ENCODE measurements at regions not wholly inside any gene's neighbourhood (a gene's known extent, or its start where the extent isn't known, plus 50 kb on each side); places are given as distances from the start of the nearest gene placed in this dataset.

DNA sequence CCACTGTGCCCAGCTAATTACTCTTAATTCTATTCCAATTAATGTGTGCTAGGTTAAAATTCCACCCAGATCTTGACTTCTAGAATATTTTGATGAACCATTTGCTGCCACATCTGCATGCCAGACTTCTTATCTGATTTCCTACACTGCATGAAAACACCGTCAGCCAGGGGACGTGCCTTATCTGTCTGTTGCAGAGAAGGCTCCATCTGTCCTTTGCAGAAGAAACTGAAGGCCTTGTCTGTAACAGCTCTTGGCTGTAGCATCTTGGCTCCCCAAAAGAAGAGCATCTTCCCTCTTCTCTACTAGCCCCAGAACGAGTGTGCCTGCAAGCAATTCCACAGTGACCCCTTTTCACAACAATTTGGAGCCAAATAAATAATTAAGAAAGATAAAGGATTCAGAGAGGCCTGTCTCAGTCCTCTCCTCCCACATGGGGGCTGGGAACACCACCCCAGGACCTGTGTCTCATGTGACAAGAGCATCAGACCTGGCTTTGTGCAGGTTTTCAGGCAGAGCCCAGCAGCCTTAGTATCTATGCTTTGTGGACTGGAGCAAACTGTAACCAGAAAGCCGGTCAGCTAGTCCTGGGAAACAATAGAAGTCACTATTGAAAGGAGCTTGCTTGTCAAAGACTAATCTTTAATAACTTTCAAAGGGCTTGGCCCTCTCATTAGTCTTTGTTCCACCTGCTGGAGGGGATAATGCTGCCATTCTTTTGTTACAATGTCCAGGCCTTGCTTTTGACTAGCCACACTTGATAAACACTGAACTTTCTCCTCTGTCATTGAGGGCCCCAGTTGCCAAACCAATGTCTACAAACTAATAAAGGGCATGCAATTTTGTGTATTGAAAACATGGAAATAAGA is 84.0 kb upstream of the NEUROD1 start:
- intact Hi-C loops (cut with micrococcal nuclease) (loop anchor here (5.0 kb wide), 1 partner anchor 138 kb away; no protein-coding TSS in a partner anchor), in situ Hi-C loops (cut with MboI) (no loop called here)
- peaks cover 0 to 12% of the 10 kb centered on the region in 2 experiments; a peak in 4 of 5 replicates for H3K4me1 ChIP-seq (replicated peaks in 1 of 2; ENCODE audit: control insufficient read depth in 2 of 2, insufficient read depth in 2 of 2, low read length in 2 of 2)
- H3K4me2 ChIP-seq (ENCODE audit: insufficient read depth, low read length) = no peak overlapping the region; the same call in 1 of the 2 replicates
- H3K9ac ChIP-seq (ENCODE audit: insufficient read depth in 1 of 2, low read depth in 2 of 2, low read length in 2 of 2) = no peak overlapping the region
- H3K27me3 ChIP-seq (ENCODE audit: control insufficient read depth in 2 of 2, insufficient read depth in 2 of 2, low read length in 2 of 2) = no peaks in the 10 kb centered on the region
- peak; percentile 78 for FAIRE-seq
- H3K79me2 ChIP-seq (ENCODE audit: control insufficient read depth, insufficient read depth, low read length) = no peaks in the 10 kb centered on the region
- BruUV-seq (replicated peaks) = no TSS peak
- no peak overlapping the region for H3K4me3 ChIP-seq
- ChIA-PET CTCF (ENCODE audit: low intra/inter-chr PET ratio) (no interaction called here), POLR2A (interaction anchor here (1.0 to 1.1 kb wide), 2 partner anchors 11 to 15 kb away, joined by 3 read pairs; no protein-coding TSS in a partner anchor)
- H3K27ac ChIP-seq (ENCODE audit: extremely low read depth, low read depth, low read length) = no peak overlapping the region
- H3K9me1 ChIP-seq (ENCODE audit: control insufficient read depth, insufficient read depth, low read length) = no peaks in the 10 kb centered on the region
- 3% methylated on average over 4 of the region's 4 CpGs for WGBS (ENCODE audit: insufficient coverage, low coverage, missing lambda C conversion rate)
- DNase-seq (ENCODE audit: extremely low read depth in 1 of 4, low spot score in 3 of 4) = peak; percentile 36 to 78 (median 59)
- peak; percentile 97 for ATAC-seq
- H3K36me3 ChIP-seq (ENCODE audit: control insufficient read depth, insufficient read depth, low read length) = no peaks in the 10 kb centered on the region
- no peak overlapping the region for H2AFZ ChIP-seq (ENCODE audit: low read depth, low read length)
- H4K20me1 ChIP-seq (replicated peaks; ENCODE audit: control insufficient read depth, insufficient read depth, low read length) = no peaks in the 10 kb centered on the region
- H3K9me3 ChIP-seq (replicated peaks; ENCODE audit: control insufficient read depth, insufficient read depth, low read depth, low read length) = no peaks in the 10 kb centered on the region
- TF ChIP-seq SMARCE1 (IDR thresholded peaks at IDR 0.05) (0 out of 2 replicates have a peak, but pooled peaks have one; percentile 58), CTBP1 (IDR thresholded peaks at IDR 0.05; ENCODE audit: borderline replicate concordance) (peak; percentile 74), ZNF57 (CRISPR knock-in tag; IDR thresholded peaks at IDR 0.05) (no peak), SAP30 (IDR thresholded peaks at IDR 0.05; ENCODE audit: borderline replicate concordance, insufficient read depth, low read depth, low read length, poor library complexity, severe bottlenecking) (no peak), EP300 (IDR thresholded peaks at IDR 0.05; ENCODE audit: low read length) (peak; percentile 59; the same call in 1 of the 2 replicates), SIN3B (IDR thresholded peaks at IDR 0.05; ENCODE audit: low read depth) (peak; percentile 15; the same call in 1 of the 2 replicates), KDM1A (IDR thresholded peaks at IDR 0.05) (peak in 1 of 2 experiments; percentile 50; a peak in 1 of 4 replicates), TCF3 (CRISPR knock-in tag; IDR thresholded peaks at IDR 0.05) (peak; percentile 72), CXXC5 (CRISPR knock-in tag; IDR thresholded peaks at IDR 0.05) (peak; percentile 95), HDAC3 (IDR thresholded peaks at IDR 0.05; ENCODE audit: borderline replicate concordance, partially characterized antibody) (peak; percentile 22), ARID1B (IDR thresholded peaks at IDR 0.05) (peak; percentile 90), GATAD2B (IDR thresholded peaks at IDR 0.05; ENCODE audit: borderline replicate concordance) (peak; percentile 22; the same call in 1 of the 2 replicates), GATA2 (CRISPR knock-in tag; IDR thresholded peaks at IDR 0.05) (peak; percentile 65), TFE3 (CRISPR knock-in tag; IDR thresholded peaks at IDR 0.05) (no peak), STAT5A (IDR thresholded peaks at IDR 0.05; ENCODE audit: borderline replicate concordance, low read length) (peak; percentile 74)
- TF ChIP-seq, protein P1, sequence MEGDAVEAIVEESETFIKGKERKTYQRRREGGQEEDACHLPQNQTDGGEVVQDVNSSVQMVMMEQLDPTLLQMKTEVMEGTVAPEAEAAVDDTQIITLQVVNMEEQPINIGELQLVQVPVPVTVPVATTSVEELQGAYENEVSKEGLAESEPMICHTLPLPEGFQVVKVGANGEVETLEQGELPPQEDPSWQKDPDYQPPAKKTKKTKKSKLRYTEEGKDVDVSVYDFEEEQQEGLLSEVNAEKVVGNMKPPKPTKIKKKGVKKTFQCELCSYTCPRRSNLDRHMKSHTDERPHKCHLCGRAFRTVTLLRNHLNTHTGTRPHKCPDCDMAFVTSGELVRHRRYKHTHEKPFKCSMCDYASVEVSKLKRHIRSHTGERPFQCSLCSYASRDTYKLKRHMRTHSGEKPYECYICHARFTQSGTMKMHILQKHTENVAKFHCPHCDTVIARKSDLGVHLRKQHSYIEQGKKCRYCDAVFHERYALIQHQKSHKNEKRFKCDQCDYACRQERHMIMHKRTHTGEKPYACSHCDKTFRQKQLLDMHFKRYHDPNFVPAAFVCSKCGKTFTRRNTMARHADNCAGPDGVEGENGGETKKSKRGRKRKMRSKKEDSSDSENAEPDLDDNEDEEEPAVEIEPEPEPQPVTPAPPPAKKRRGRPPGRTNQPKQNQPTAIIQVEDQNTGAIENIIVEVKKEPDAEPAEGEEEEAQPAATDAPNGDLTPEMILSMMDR (IDR thresholded peaks at IDR 0.05 in 2 of 3, conservative IDR thresholded peaks at IDR 0.05 in 1 of 3; ENCODE audit: insufficient read depth in 2 of 3, low read depth in 1 of 3, low read length in 3 of 3) = peak in 2 of 3 experiments; percentile 35 to 47; a peak in 3 of 6 replicates
